ENCODE measurements at regions not wholly inside any gene's neighbourhood (a gene's known extent, or its start where the extent isn't known, plus 50 kb on each side); places are given as distances from the start of the nearest gene placed in this dataset.
A peak's percentile ranks its signal among the peaks of the same experiment; 100 is the strongest.
"Not testable (repeated sequence)": the region's sequence is repeated elsewhere in the genome, so short reads cannot be mapped to it uniquely, and the experiment has no call there.

- Histone ChIP-seq H3K27ac (ENCODE audit: insufficient read depth, low read depth, low read length, poor library complexity, severe bottlenecking) (no peak overlapping the region), H3K4me3 (ENCODE audit: insufficient read depth, low read depth, low read length) (no peak overlapping the region), H3K36me3 (ENCODE audit: control insufficient read depth, insufficient read depth, low read length) (no peaks in the 10 kb centered on the region), H3K9me3 (ENCODE audit: control insufficient read depth, low read length) (no peaks in the 10 kb centered on the region), H3K4me1 (ENCODE audit: control insufficient read depth, insufficient read depth, low read length) (no peaks in the 10 kb centered on the region), H3K27me3 (ENCODE audit: control insufficient read depth, insufficient read depth, low read length, poor library complexity, severe bottlenecking) (no peaks in the 10 kb centered on the region)
- 51 to 53% methylated on average over 3 of the region's 3 CpGs for WGBS, 2 experiments
These were observed 114.0 kb upstream of the BASP1 start for GRCh38 chr5:17103461-17103860.

GRCh38 chr5:17105744-17106418, 111.5 kb upstream of the BASP1 start:
- no peaks in the 10 kb centered on the region for H3K36me3 ChIP-seq (ENCODE audit: control insufficient read depth, insufficient read depth, low read length)

GRCh38 chr5:17106521-17106920, 110.9 kb upstream of the BASP1 start:
- Histone ChIP-seq H3K27ac (ENCODE audit: insufficient read depth, low read depth, low read length, poor library complexity, severe bottlenecking) (no peak overlapping the region), H3K4me1 (ENCODE audit: control insufficient read depth, insufficient read depth, low read length) (no peaks in the 10 kb centered on the region), H3K4me3 (ENCODE audit: insufficient read depth, low read depth, low read length) (no peak overlapping the region), H3K27me3 (ENCODE audit: control insufficient read depth, insufficient read depth, low read length, poor library complexity, severe bottlenecking) (no peaks in the 10 kb centered on the region), H3K9me3 (ENCODE audit: control insufficient read depth, low read length) (no peaks in the 10 kb centered on the region), H3K36me3 (ENCODE audit: control insufficient read depth, insufficient read depth, low read length) (no peaks in the 10 kb centered on the region)
- 96 to 99% methylated on average over 4 of the region's 4 CpGs for WGBS, 2 experiments

More at GRCh38 chr5:17105744-17106418, 111.5 kb upstream of the BASP1 start:
- H3K27ac ChIP-seq (ENCODE audit: insufficient read depth, low read depth, low read length, poor library complexity, severe bottlenecking), result no peak overlapping the region
- H3K27me3 ChIP-seq (ENCODE audit: control insufficient read depth, insufficient read depth, low read length, poor library complexity, severe bottlenecking), result no peaks in the 10 kb centered on the region
- WGBS, 2 experiments, result 95 to 99% methylated on average over 4 to 5 of the region's 5 CpGs
- no peaks in the 10 kb centered on the region for H3K4me1 ChIP-seq (ENCODE audit: control insufficient read depth, insufficient read depth, low read length)
- no peak overlapping the region for H3K4me3 ChIP-seq (ENCODE audit: insufficient read depth, low read depth, low read length)
- H3K9me3 ChIP-seq (ENCODE audit: control insufficient read depth, low read length), result no peaks in the 10 kb centered on the region

- 87 to 91% methylated on average over 3 of the region's 3 CpGs for WGBS, 2 experiments
- not testable (repeated sequence) for H3K27me3 ChIP-seq (ENCODE audit: control insufficient read depth, insufficient read depth, low read length, poor library complexity, severe bottlenecking); H3K27ac ChIP-seq (ENCODE audit: insufficient read depth, low read depth, low read length, poor library complexity, severe bottlenecking); H3K4me1 ChIP-seq (ENCODE audit: control insufficient read depth, insufficient read depth, low read length); H3K9me3 ChIP-seq (ENCODE audit: control insufficient read depth, low read length); H3K4me3 ChIP-seq (ENCODE audit: insufficient read depth, low read depth, low read length); H3K36me3 ChIP-seq (ENCODE audit: control insufficient read depth, insufficient read depth, low read length)
These were observed 105.2 kb upstream of the BASP1 start for GRCh38 chr5:17112091-17112716.

GRCh38 chr5:17113174-17113958, 104.1 kb upstream of the BASP1 start:
- Histone ChIP-seq H3K36me3 (ENCODE audit: control insufficient read depth, insufficient read depth, low read length) (no peaks in the 10 kb centered on the region), H3K4me1 (ENCODE audit: control insufficient read depth, insufficient read depth, low read length) (no peaks in the 10 kb centered on the region), H3K9me3 (ENCODE audit: control insufficient read depth, low read length) (no peaks in the 10 kb centered on the region), H3K27me3 (ENCODE audit: control insufficient read depth, insufficient read depth, low read length, poor library complexity, severe bottlenecking) (no peaks in the 10 kb centered on the region), H3K4me3 (ENCODE audit: insufficient read depth, low read depth, low read length) (no peak overlapping the region), H3K27ac (ENCODE audit: insufficient read depth, low read depth, low read length, poor library complexity, severe bottlenecking) (no peak overlapping the region)
- 84 to 85% methylated on average over 9 of the region's 9 CpGs for WGBS, 2 experiments

- H3K27me3 ChIP-seq (ENCODE audit: control insufficient read depth, insufficient read depth, low read length, poor library complexity, severe bottlenecking), result no peaks in the 10 kb centered on the region
- no peaks in the 10 kb centered on the region for H3K9me3 ChIP-seq (ENCODE audit: control insufficient read depth, low read length)
- H3K4me1 ChIP-seq (ENCODE audit: control insufficient read depth, insufficient read depth, low read length), result no peaks in the 10 kb centered on the region
- H3K36me3 ChIP-seq (ENCODE audit: control insufficient read depth, insufficient read depth, low read length), result no peaks in the 10 kb centered on the region
- H3K4me3 ChIP-seq (ENCODE audit: insufficient read depth, low read depth, low read length), result no peak overlapping the region
- H3K27ac ChIP-seq (ENCODE audit: insufficient read depth, low read depth, low read length, poor library complexity, severe bottlenecking), result no peak overlapping the region
- 93 to 94% methylated on average over 4 to 5 of the region's 6 CpGs for WGBS, 2 experiments
These were observed 103.2 kb upstream of the BASP1 start for GRCh38 chr5:17114233-17114632.

GRCh38 chr5:17114715-17115599, 102.5 kb upstream of the BASP1 start:
- Histone ChIP-seq H3K4me1 (ENCODE audit: control insufficient read depth, insufficient read depth, low read length) (no peaks in the 10 kb centered on the region), H3K4me3 (ENCODE audit: insufficient read depth, low read depth, low read length) (no peak overlapping the region), H3K27me3 (ENCODE audit: control insufficient read depth, insufficient read depth, low read length, poor library complexity, severe bottlenecking) (no peaks in the 10 kb centered on the region), H3K27ac (ENCODE audit: insufficient read depth, low read depth, low read length, poor library complexity, severe bottlenecking) (peak overlapping the region; percentile 13), H3K36me3 (ENCODE audit: control insufficient read depth, insufficient read depth, low read length) (no peaks in the 10 kb centered on the region), H3K9me3 (ENCODE audit: control insufficient read depth, low read length) (no peaks in the 10 kb centered on the region)
- WGBS, 2 experiments, result 86 to 90% methylated on average over 6 of the region's 6 CpGs

GRCh38 chr5:17115855-17116254, 101.6 kb upstream of the BASP1 start:
- Histone ChIP-seq H3K4me1 (ENCODE audit: control insufficient read depth, insufficient read depth, low read length) (no peaks in the 10 kb centered on the region), H3K36me3 (ENCODE audit: control insufficient read depth, insufficient read depth, low read length) (no peaks in the 10 kb centered on the region), H3K4me3 (ENCODE audit: insufficient read depth, low read depth, low read length) (no peak overlapping the region), H3K27me3 (ENCODE audit: control insufficient read depth, insufficient read depth, low read length, poor library complexity, severe bottlenecking) (no peaks in the 10 kb centered on the region), H3K9me3 (ENCODE audit: control insufficient read depth, low read length) (no peaks in the 10 kb centered on the region), H3K27ac (ENCODE audit: insufficient read depth, low read depth, low read length, poor library complexity, severe bottlenecking) (no peak overlapping the region)
- 64 to 71% methylated on average over 3 of the region's 3 CpGs for WGBS, 2 experiments

GRCh38 chr5:17118631-17119030, 98.8 kb upstream of the BASP1 start:
- Histone ChIP-seq H3K36me3 (ENCODE audit: control insufficient read depth, insufficient read depth, low read length) (no peaks in the 10 kb centered on the region), H3K27me3 (ENCODE audit: control insufficient read depth, insufficient read depth, low read length, poor library complexity, severe bottlenecking) (no peaks in the 10 kb centered on the region), H3K4me1 (ENCODE audit: control insufficient read depth, insufficient read depth, low read length) (no peaks in the 10 kb centered on the region), H3K4me3 (ENCODE audit: insufficient read depth, low read depth, low read length) (no peak overlapping the region), H3K9me3 (ENCODE audit: control insufficient read depth, low read length) (no peaks in the 10 kb centered on the region), H3K27ac (ENCODE audit: insufficient read depth, low read depth, low read length, poor library complexity, severe bottlenecking) (no peak overlapping the region)
- 74 to 77% methylated on average over 9 of the region's 9 CpGs for WGBS, 2 experiments

All from ectodermal cell (in vitro differentiated cells).